ENCODE measurements at regions not wholly inside any gene's neighbourhood (a gene's known extent, or its start where the extent isn't known, plus 50 kb on each side); places are given as distances from the start of the nearest gene placed in this dataset.
A peak's percentile ranks its signal among the peaks of the same experiment; 100 is the strongest.

- Histone ChIP-seq H3K4me3 (ENCODE audit: insufficient read depth, low read depth, low read length) (no peak overlapping the region), H4K91ac (ENCODE audit: insufficient read depth, low read depth, low read length) (no peak overlapping the region), H3K14ac (replicated peaks; ENCODE audit: low read depth, low read length) (no peak overlapping the region), H2BK5ac (ENCODE audit: low read depth, low read length, poor library complexity, severe bottlenecking) (no peak overlapping the region), H3K56ac (ENCODE audit: extremely low read depth, insufficient read depth, low read length) (no peak overlapping the region), H2BK120ac (ENCODE audit: low read depth, low read length) (no peak overlapping the region), H2BK15ac (ENCODE audit: low read depth, low read length) (no peak overlapping the region), H3K18ac (ENCODE audit: low read depth, low read length) (no peak overlapping the region), H3K36me3 (ENCODE audit: control insufficient read depth, insufficient read depth, low read length) (no peaks in the 10 kb centered on the region), H3K4me2 (ENCODE audit: low read depth, low read length) (no peak overlapping the region), H3K79me1 (ENCODE audit: low read depth in 1 of 2, low read length in 2 of 2) (no peaks in the 10 kb centered on the region), H2AK9ac (replicated peaks; ENCODE audit: low read depth, low read length, poor library complexity) (no peak overlapping the region), H2BK20ac (ENCODE audit: low read depth, low read length) (no peak overlapping the region), H3K27me3 (ENCODE audit: control insufficient read depth, insufficient read depth, low read length) (no peaks in the 10 kb centered on the region), H2AK5ac (ENCODE audit: low read depth, low read length) (no peak overlapping the region), H3K9me1 (ENCODE audit: insufficient read depth, low read length) (0 out of 2 replicates have a peak, but pooled peaks cover 3% of the 10 kb centered on the region), H3K9me3 (ENCODE audit: control insufficient read depth, insufficient read depth, low read length) (no peaks in the 10 kb centered on the region), H3K9ac (ENCODE audit: low read depth, low read length) (no peak overlapping the region), H4K8ac (ENCODE audit: low read depth in 2 of 2, low read length in 2 of 2) (no peak overlapping the region), H3K23ac (ENCODE audit: low read depth, low read length) (no peak overlapping the region), H3K27ac (ENCODE audit: insufficient read depth, low read length) (no peak overlapping the region), H2AFZ (replicated peaks; ENCODE audit: low read length, poor library complexity) (no peak overlapping the region), H3K4ac (ENCODE audit: low read depth, low read length) (no peak overlapping the region), H3K4me1 (ENCODE audit: control insufficient read depth, insufficient read depth, low read length) (no peaks in the 10 kb centered on the region; the same call in 1 of the 2 replicates), H4K5ac (ENCODE audit: low read depth, low read length) (no peak overlapping the region), H4K20me1 (ENCODE audit: insufficient read depth, low read length) (no peaks in the 10 kb centered on the region)
- dilution Hi-C loops (cut with HindIII; ENCODE audit: low sequenced_read_pairs, unreplicated experiment): no loop called here
- BruUV-seq (replicated peaks): no TSS peak
- DNase-seq: no peak
- intact Hi-C loops (cut with micrococcal nuclease): no loop called here
- TF ChIP-seq SMC3 (IDR thresholded peaks at IDR 0.05; ENCODE audit: low read depth, low read length): no peak
- no peak for TF ChIP-seq RCOR1 (IDR thresholded peaks at IDR 0.05; ENCODE audit: insufficient replicate concordance, low read length)
- TF ChIP-seq MAFK (IDR thresholded peaks at IDR 0.05; ENCODE audit: low read depth, low read length): no peak
- no peak for TF ChIP-seq RFX5 (IDR thresholded peaks at IDR 0.05; ENCODE audit: low read depth, low read length)
- no peak for TF ChIP-seq CEBPB (IDR thresholded peaks at IDR 0.05; ENCODE audit: low read depth, low read length)
- TF ChIP-seq BHLHE40 (IDR thresholded peaks at IDR 0.05; ENCODE audit: low read depth, low read length): no peak
- no peak for TF ChIP-seq POLR2A (IDR thresholded peaks at IDR 0.05; ENCODE audit: low read depth, low read length)
- TF ChIP-seq NFE2L2 (IDR thresholded peaks at IDR 0.05; ENCODE audit: low read depth, low read length): no peak
- TF ChIP-seq ELK1 (IDR thresholded peaks at IDR 0.05; ENCODE audit: borderline replicate concordance, low read depth, low read length): no peak
- no peak for TF ChIP-seq USF2 (IDR thresholded peaks at IDR 0.05; ENCODE audit: low read depth, low read length)
- ChIA-PET CTCF (no interaction called here), POLR2A (ENCODE audit: unreplicated experiment) (no interaction called here)
- peak; percentile 48 for ATAC-seq (ENCODE audit: low read depth)
- in situ Hi-C loops (cut with MboI; ENCODE audit: low sequenced_read_pairs): no loop called here
Measured at GRCh38 chr2:181152226-181152625, 171.8 kb downstream of the UBE2E3 start.
